SK-N-SH treated with all-trans-retinoic acid at 6 μM for 48 hours (cell line): ENCODE measurements at regions not wholly inside any gene's neighbourhood (a gene's known extent, or its start where the extent isn't known, plus 50 kb on each side); places are given as distances from the start of the nearest gene placed in this dataset.

Experiments used
- BACH2 ChIP-seq: fragments of 250-450 bp; sonication (Bioruptor Pico); IDR thresholded peaks from 2 replicates; pipeline ENCODE4 v1.9.0; 2021; ENCODE audit warnings: mild to moderate bottlenecking, borderline replicate concordance
- CREB5 ChIP-seq: fragments of 250-450 bp; sonication (Bioruptor Pico); IDR thresholded peaks from 2 replicates; pipeline ENCODE4 v1.5.1; 2020; ENCODE audit warnings: low read depth, mild to moderate bottlenecking, moderate library complexity
- CSDC2 ChIP-seq: fragments of 250-450 bp; sonication (Bioruptor Pico); IDR thresholded peaks from 2 replicates; pipeline ENCODE4 v1.5.0; 2020; ENCODE audit warnings: mild to moderate bottlenecking, moderate library complexity
- ISL1 ChIP-seq: fragments of 250-450 bp; sonication (Bioruptor Pico); IDR thresholded peaks from 2 replicates; pipeline ENCODE4 v2.1.2; 2022; ENCODE audit warnings: mild to moderate bottlenecking, moderate library complexity
- OSR1 ChIP-seq: fragments of 250-450 bp; sonication (Bioruptor Pico); IDR thresholded peaks from 2 replicates; pipeline ENCODE4 v1.8.0; 2022; ENCODE audit warnings: moderate library complexity, mild to moderate bottlenecking, inconsistent platforms
- PPARA ChIP-seq: fragments of 250-450 bp; sonication (Bioruptor Pico); IDR thresholded peaks from 2 replicates; pipeline ENCODE4 v1.5.0; 2020; ENCODE audit warnings: mild to moderate bottlenecking, borderline replicate concordance
- SNAI2 ChIP-seq: fragments of 250-450 bp; sonication (Bioruptor Pico); IDR thresholded peaks from 2 replicates; pipeline ENCODE4 v1.5.0; 2020; ENCODE audit warnings: mild to moderate bottlenecking, moderate library complexity
- ZC3H10 ChIP-seq: fragments of 250-450 bp; sonication (Bioruptor Pico); IDR thresholded peaks from 2 replicates; pipeline ENCODE4 v1.5.1; 2021; ENCODE audit warnings: mild to moderate bottlenecking, moderate library complexity
- ZFP30 ChIP-seq: fragments of 450-650 bp; formaldehyde crosslinking; IDR thresholded peaks from 2 replicates; pipeline ENCODE4 v1.5.0; 2022; ENCODE audit warnings: mild to moderate bottlenecking, moderate library complexity
- ZNF70 ChIP-seq: fragments of 450-650 bp; formaldehyde crosslinking; IDR thresholded peaks from 2 replicates; pipeline ENCODE4 v1.5.0; 2020; ENCODE audit warnings: mild to moderate bottlenecking, moderate library complexity
- TF ChIP-seq, protein P1 (sequence below): fragments of 250-450 bp; sonication (Bioruptor Pico); IDR thresholded peaks from 2 replicates; pipeline ENCODE4 v1.5.1; 2021; ENCODE audit warnings: mild to moderate bottlenecking, moderate library complexity
- TF ChIP-seq, protein P2 (sequence below): fragments of 250-450 bp; sonication (Bioruptor Pico); IDR thresholded peaks from 2 replicates; pipeline ENCODE4 v1.8.0; 2020; ENCODE audit warnings: mild to moderate bottlenecking, moderate library complexity, borderline replicate concordance

- TF ChIP-seq CSDC2 (CRISPR knock-in tag) (no peak), BACH2 (no peak), ZC3H10 (no peak), SNAI2 (CRISPR knock-in tag) (no peak), OSR1 (CRISPR knock-in tag) (no peak), ISL1 (CRISPR knock-in tag) (no peak), ZFP30 (no peak), CREB5 (CRISPR knock-in tag) (no peak), ZNF70 (CRISPR knock-in tag) (no peak), PPARA (CRISPR knock-in tag) (no peak)
- TF ChIP-seq, protein P1, sequence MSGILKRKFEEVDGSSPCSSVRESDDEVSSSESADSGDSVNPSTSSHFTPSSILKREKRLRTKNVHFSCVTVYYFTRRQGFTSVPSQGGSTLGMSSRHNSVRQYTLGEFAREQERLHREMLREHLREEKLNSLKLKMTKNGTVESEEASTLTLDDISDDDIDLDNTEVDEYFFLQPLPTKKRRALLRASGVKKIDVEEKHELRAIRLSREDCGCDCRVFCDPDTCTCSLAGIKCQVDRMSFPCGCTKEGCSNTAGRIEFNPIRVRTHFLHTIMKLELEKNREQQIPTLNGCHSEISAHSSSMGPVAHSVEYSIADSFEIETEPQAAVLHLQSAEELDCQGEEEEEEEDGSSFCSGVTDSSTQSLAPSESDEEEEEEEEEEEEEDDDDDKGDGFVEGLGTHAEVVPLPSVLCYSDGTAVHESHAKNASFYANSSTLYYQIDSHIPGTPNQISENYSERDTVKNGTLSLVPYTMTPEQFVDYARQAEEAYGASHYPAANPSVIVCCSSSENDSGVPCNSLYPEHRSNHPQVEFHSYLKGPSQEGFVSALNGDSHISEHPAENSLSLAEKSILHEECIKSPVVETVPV (CRISPR knock-in tag) = no peak
- TF ChIP-seq, protein P2, sequence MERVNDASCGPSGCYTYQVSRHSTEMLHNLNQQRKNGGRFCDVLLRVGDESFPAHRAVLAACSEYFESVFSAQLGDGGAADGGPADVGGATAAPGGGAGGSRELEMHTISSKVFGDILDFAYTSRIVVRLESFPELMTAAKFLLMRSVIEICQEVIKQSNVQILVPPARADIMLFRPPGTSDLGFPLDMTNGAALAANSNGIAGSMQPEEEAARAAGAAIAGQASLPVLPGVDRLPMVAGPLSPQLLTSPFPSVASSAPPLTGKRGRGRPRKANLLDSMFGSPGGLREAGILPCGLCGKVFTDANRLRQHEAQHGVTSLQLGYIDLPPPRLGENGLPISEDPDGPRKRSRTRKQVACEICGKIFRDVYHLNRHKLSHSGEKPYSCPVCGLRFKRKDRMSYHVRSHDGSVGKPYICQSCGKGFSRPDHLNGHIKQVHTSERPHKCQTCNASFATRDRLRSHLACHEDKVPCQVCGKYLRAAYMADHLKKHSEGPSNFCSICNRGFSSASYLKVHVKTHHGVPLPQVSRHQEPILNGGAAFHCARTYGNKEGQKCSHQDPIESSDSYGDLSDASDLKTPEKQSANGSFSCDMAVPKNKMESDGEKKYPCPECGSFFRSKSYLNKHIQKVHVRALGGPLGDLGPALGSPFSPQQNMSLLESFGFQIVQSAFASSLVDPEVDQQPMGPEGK (CRISPR knock-in tag) = no peak
These were observed 111.5 kb upstream of the SLCO3A1 start for GRCh38 chr15:91741986-91742385.
